T-cell (primary cell): ENCODE measurements at regions not wholly inside any gene's neighbourhood (a gene's known extent, or its start where the extent isn't known, plus 50 kb on each side); places are given as distances from the start of the nearest gene placed in this dataset.

Experiments used
- ATAC-seq, 4 experiments: fragments of 200-7000 bp in 3 of 4; fragments of 150-1000 bp in 1 of 4; cut with Tn5 transposase; replicated peaks in 1 of 4; 1 replicate in 3 of 4; 2 replicates in 1 of 4; pipeline ENCODE4 v1.10.0; 2021; ENCODE audit warnings: moderate library complexity in 3 of 4, mild to moderate bottlenecking in 2 of 4, moderate number of reproducible peaks in 1 of 4
- CTCF ChIA-PET, 2 donors: fragments of 300-600 bp; sonication (Branson Sonifier 250); formaldehyde crosslinking; loops; one replicate each; lab custom pipeline; 2022; ENCODE audit warnings: antibody characterized with exemption in 2 of 2; lab: Charles Lee
- POLR2A ChIA-PET, 2 donors: fragments of 300-600 bp; sonication (Branson Sonifier 250); formaldehyde crosslinking; loops; one replicate each; lab custom pipeline; 2022; ENCODE audit warnings: antibody characterized with exemption in 2 of 2; lab: Charles Lee
- DNase-seq, 35 experiments: peaks; one replicate each; pipeline versions ENCODE4 v3.0.0 to v3.0.0-alpha.2; 2013 to 2023
- H3K27ac ChIP-seq: one replicate; pipeline ENCODE4 v1.5.1; 2013; ENCODE audit warnings: low read length
- H3K27me3 ChIP-seq, 2 experiments: replicated peaks in 1 of 2; 1 replicate in 1 of 2; 2 replicates in 1 of 2; pipeline versions ENCODE4 v1.6.1 to v1.7.0; 2013; ENCODE audit warnings: low read length in 1 of 2, mixed read lengths in 1 of 2; ENCODE audit not compliant: control insufficient read depth in 2 of 2, insufficient read depth in 2 of 2; ENCODE audit errors: extremely low read depth in 1 of 2
- H3K36me3 ChIP-seq, 2 donors: 1 replicate in 1 of 2; 2 replicates in 1 of 2; pipeline versions ENCODE4 v1.6.1 to v1.7.0; 2013; ENCODE audit warnings: low read length in 1 of 2; ENCODE audit not compliant: control insufficient read depth in 2 of 2, insufficient read depth in 1 of 2; ENCODE audit errors: extremely low read depth in 1 of 2
- H3K4me1 ChIP-seq, 2 experiments: 1 replicate in 1 of 2; 2 replicates in 1 of 2; pipeline versions ENCODE4 v1.6.1 to v1.7.0; 2013; ENCODE audit warnings: low read length in 2 of 2, mixed read lengths in 1 of 2; ENCODE audit not compliant: insufficient read depth in 2 of 2, control insufficient read depth in 1 of 2; ENCODE audit errors: extremely low read depth in 1 of 2
- H3K4me3 ChIP-seq, 2 donors: 1 replicate in 1 of 2; 2 replicates in 1 of 2; pipeline versions ENCODE4 v1.5.1 to v1.7.0; 2013; ENCODE audit warnings: mild to moderate bottlenecking in 2 of 2, low read length in 1 of 2, moderate library complexity in 1 of 2; ENCODE audit not compliant: control insufficient read depth in 1 of 2; ENCODE audit errors: extremely low read depth in 1 of 2
- H3K9me3 ChIP-seq: 2 replicates; pipeline ENCODE4 v1.7.0; 2013
- H3K27ac Mint-ChIP-seq, 2 donors: one replicate each; pipeline ENCODE4 v1.8.0; 2020 to 2021; ENCODE audit warnings: mild to moderate bottlenecking in 2 of 2, mixed read lengths in 2 of 2
- H3K27me3 Mint-ChIP-seq, 2 donors: one replicate each; pipeline ENCODE4 v1.8.0; 2021 to 2022; ENCODE audit warnings: mixed read lengths in 2 of 2
- H3K36me3 Mint-ChIP-seq: one replicate; pipeline ENCODE4 v1.8.0; 2021; ENCODE audit warnings: mixed read lengths
- H3K4me1 Mint-ChIP-seq, 3 donors: one replicate each; pipeline ENCODE4 v1.8.0; 2020 to 2022; ENCODE audit warnings: mixed read lengths in 3 of 3, mild to moderate bottlenecking in 1 of 3
- H3K4me3 Mint-ChIP-seq, 3 donors: one replicate each; pipeline ENCODE4 v1.8.0; 2020 to 2022; ENCODE audit warnings: mild to moderate bottlenecking in 3 of 3, mixed read lengths in 3 of 3, moderate library complexity in 3 of 3
- H3K9me3 Mint-ChIP-seq, 3 donors: one replicate each; pipeline ENCODE4 v1.8.0; 2020 to 2022; ENCODE audit warnings: mixed read lengths in 3 of 3
- WGBS: methylation state at CpG from one replicate; pipeline ENCODE4 v1.1.5; 2013; ENCODE audit warnings: missing lambda C conversion rate; ENCODE audit not compliant: insufficient coverage; 5-methylcytosine and 5-hydroxymethylcytosine counted together

- H3K27me3 ChIP-seq, result peaks cover 0 to 29% of the 10 kb centered on the region in 2 experiments
- H3K27ac Mint-ChIP-seq, result no peak overlapping the region
- H3K4me3 ChIP-seq, result no peak overlapping the region
- H3K27me3 Mint-ChIP-seq, result peaks cover 16 to 22% of the 10 kb centered on the region in 2 donors
- H3K9me3 ChIP-seq, result no peaks in the 10 kb centered on the region
- DNase-seq, result no peak
- no peak overlapping the region for H3K27ac ChIP-seq
- H3K36me3 Mint-ChIP-seq, result no peaks in the 10 kb centered on the region
- no peak for ATAC-seq
- no peaks in the 10 kb centered on the region for H3K4me1 ChIP-seq
- WGBS, result no CpG with 5 or more reads among the region's 1 CpG
- H3K9me3 Mint-ChIP-seq, result peaks cover 0 to 5% (median 0%) of the 10 kb centered on the region in 3 donors
- no peaks in the 10 kb centered on the region for H3K36me3 ChIP-seq
- H3K4me3 Mint-ChIP-seq, result no peak overlapping the region
- ChIA-PET POLR2A (no interaction called here), CTCF (no interaction called here)
- H3K4me1 Mint-ChIP-seq, result no peaks in the 10 kb centered on the region
Observed at GRCh38 chr6:37766717-37767116, 52.8 kb upstream of the ZFAND3 start.

GRCh38 chr6:37765182-37765775 is 54.2 kb upstream of the ZFAND3 start:
- H3K4me1 Mint-ChIP-seq, result no peaks in the 10 kb centered on the region
- WGBS, result 80% methylated on average over 3 of the region's 7 CpGs
- peaks cover 0 to 24% of the 10 kb centered on the region in 2 experiments for H3K27me3 ChIP-seq
- DNase-seq, result no peak
- POLR2A ChIA-PET, result no interaction called here
- no peak overlapping the region for H3K27ac Mint-ChIP-seq
- no peak overlapping the region for H3K4me3 Mint-ChIP-seq
- no peaks in the 10 kb centered on the region for H3K9me3 ChIP-seq
- no peak for ATAC-seq
- no peaks in the 10 kb centered on the region for H3K36me3 Mint-ChIP-seq
- H3K27me3 Mint-ChIP-seq, result peaks cover 16% of the 10 kb centered on the region in 2 donors
- no peaks in the 10 kb centered on the region for H3K36me3 ChIP-seq
- H3K4me3 ChIP-seq, result no peak overlapping the region
- H3K4me1 ChIP-seq, result no peaks in the 10 kb centered on the region
- H3K27ac ChIP-seq, result no peak overlapping the region
- CTCF ChIA-PET, result no interaction called here
- peaks cover 0 to 5% (median 0%) of the 10 kb centered on the region in 3 donors for H3K9me3 Mint-ChIP-seq

GRCh38 chr6:37763413-37763812 is 56.1 kb upstream of the ZFAND3 start:
- Histone ChIP-seq H3K36me3 (no peaks in the 10 kb centered on the region), H3K4me1 (no peaks in the 10 kb centered on the region), H3K27ac (no peak overlapping the region), H3K4me3 (no peak overlapping the region), H3K27me3 (peaks cover 0 to 26% of the 10 kb centered on the region in 2 experiments), H3K9me3 (no peaks in the 10 kb centered on the region)
- H3K4me3 Mint-ChIP-seq, result no peak overlapping the region
- CTCF ChIA-PET, result no interaction called here
- no peak for DNase-seq
- peaks cover 12% of the 10 kb centered on the region in 2 donors for H3K27me3 Mint-ChIP-seq
- H3K27ac Mint-ChIP-seq, result no peak overlapping the region
- no peaks in the 10 kb centered on the region for H3K36me3 Mint-ChIP-seq
- H3K4me1 Mint-ChIP-seq, result no peaks in the 10 kb centered on the region
- 90% methylated on average over 2 of the region's 2 CpGs for WGBS
- POLR2A ChIA-PET, result interaction anchor here in 1 of 2 donors (0.5 kb wide), 1 partner anchor 943 kb away, joined by 3 read pairs; no protein-coding TSS in a partner anchor
- H3K9me3 Mint-ChIP-seq, result peaks cover 0 to under 1% (median 0%) of the 10 kb centered on the region in 3 donors
- ATAC-seq, result no peak

GRCh38 chr6:37762806-37763205 is 56.7 kb upstream of the ZFAND3 start:
- no peak for ATAC-seq
- CTCF ChIA-PET, result no interaction called here

GRCh38 chr6:37761554-37762271 is 57.8 kb upstream of the ZFAND3 start:
- ATAC-seq (no peak), DNase-seq (no peak)
- CTCF ChIA-PET, result no interaction called here
- no peaks in the 10 kb centered on the region for H3K9me3 Mint-ChIP-seq
- no peak overlapping the region for H3K27ac Mint-ChIP-seq
- peaks cover 0 to 26% of the 10 kb centered on the region in 2 experiments for H3K27me3 ChIP-seq
- no peaks in the 10 kb centered on the region for H3K36me3 ChIP-seq
- H3K9me3 ChIP-seq, result no peaks in the 10 kb centered on the region
- POLR2A ChIA-PET, result no interaction called here
- H3K4me3 Mint-ChIP-seq, result no peak overlapping the region
- H3K4me3 ChIP-seq, result no peak overlapping the region
- H3K4me1 Mint-ChIP-seq, result no peaks in the 10 kb centered on the region
- no peak overlapping the region for H3K27ac ChIP-seq
- no peaks in the 10 kb centered on the region for H3K36me3 Mint-ChIP-seq
- WGBS, result 73% methylated on average over 3 of the region's 11 CpGs
- no peaks in the 10 kb centered on the region for H3K4me1 ChIP-seq
- peaks cover 9 to 12% of the 10 kb centered on the region in 2 donors for H3K27me3 Mint-ChIP-seq

More at GRCh38 chr6:37762806-37763205, 56.7 kb upstream of the ZFAND3 start:
- Mint-ChIP-seq H3K36me3 (no peaks in the 10 kb centered on the region), H3K27me3 (peaks cover 12% of the 10 kb centered on the region in 2 donors), H3K9me3 (no peaks in the 10 kb centered on the region), H3K4me1 (no peaks in the 10 kb centered on the region), H3K27ac (no peak overlapping the region), H3K4me3 (no peak overlapping the region)
- no peaks in the 10 kb centered on the region for H3K9me3 ChIP-seq
- no peaks in the 10 kb centered on the region for H3K4me1 ChIP-seq
- DNase-seq, result no peak
- WGBS, result 88% methylated on average over 4 of the region's 4 CpGs
- H3K36me3 ChIP-seq, result no peaks in the 10 kb centered on the region
- no peak overlapping the region for H3K27ac ChIP-seq
- peaks cover 0 to 26% of the 10 kb centered on the region in 2 experiments for H3K27me3 ChIP-seq
- no peak overlapping the region for H3K4me3 ChIP-seq
- POLR2A ChIA-PET, result interaction anchor here in 1 of 2 donors (0.5 kb wide), 1 partner anchor 942 kb away, joined by 3 read pairs; no protein-coding TSS in a partner anchor

- H3K27ac ChIP-seq, result no peak overlapping the region
Observed at GRCh38 chr6:37759221-37760144, 60.0 kb upstream of the ZFAND3 start.

More at GRCh38 chr6:37759221-37760144, 60.0 kb upstream of the ZFAND3 start:
- ChIA-PET CTCF (interaction anchor here in 1 of 2 donors (0.6 kb wide), 1 partner anchor 221 kb away, joined by 4 read pairs; no protein-coding TSS in a partner anchor), POLR2A (no interaction called here)
- Mint-ChIP-seq H3K27ac (no peak overlapping the region), H3K9me3 (no peaks in the 10 kb centered on the region), H3K4me3 (no peak overlapping the region), H3K36me3 (no peaks in the 10 kb centered on the region), H3K4me1 (no peaks in the 10 kb centered on the region), H3K27me3 (peaks cover 4 to 8% of the 10 kb centered on the region in 2 donors)
- Histone ChIP-seq H3K9me3 (no peaks in the 10 kb centered on the region), H3K4me3 (no peak overlapping the region), H3K36me3 (no peaks in the 10 kb centered on the region), H3K27me3 (peaks cover 0 to 19% of the 10 kb centered on the region in 2 experiments), H3K4me1 (no peaks in the 10 kb centered on the region)
- ATAC-seq, result no peak
- DNase-seq, result no peak
- WGBS, result 76% methylated on average over 11 of the region's 12 CpGs
